ENCODE measurements at regions not wholly inside any gene's neighbourhood (a gene's known extent, or its start where the extent isn't known, plus 50 kb on each side); places are given as distances from the start of the nearest gene placed in this dataset.

DNA sequence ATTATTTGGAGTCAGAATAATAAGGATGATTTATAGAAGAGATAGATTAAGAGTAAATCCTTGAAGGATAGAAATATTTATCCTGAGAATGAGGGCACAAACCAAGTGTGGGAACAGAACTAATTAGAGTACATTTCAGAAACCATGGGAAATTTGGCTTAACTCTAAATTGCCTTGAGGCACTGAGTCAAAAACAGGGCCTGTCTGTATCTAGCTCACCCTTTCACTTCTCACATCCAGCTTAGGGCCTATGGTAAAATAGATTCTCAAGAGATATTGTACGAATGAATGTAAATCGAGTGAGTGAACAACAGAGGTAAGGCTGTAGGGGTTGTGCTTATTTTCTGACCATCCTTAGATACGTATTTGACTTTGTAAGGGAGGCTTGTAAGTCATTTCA is 586.1 kb upstream of the DPPA4 start:
- Mint-ChIP-seq H3K4me3 (no peak overlapping the region), H3K4me1 (no peaks in the 10 kb centered on the region), H3K36me3 (ENCODE audit: low read depth) (no peaks in the 10 kb centered on the region), H3K9me3 (no peaks in the 10 kb centered on the region), H3K27me3 (no peaks in the 10 kb centered on the region), H3K27ac (no peak overlapping the region)
- ATAC-seq (ENCODE audit: low read depth) (no peak), DNase-seq (no peak)
- ChIA-PET POLR2A (no interaction called here), CTCF (no interaction called here)
- TF ChIP-seq CTCF (IDR thresholded peaks at IDR 0.05) = no peak
- intact Hi-C loops (cut with micrococcal nuclease) = no loop called here

DNA sequence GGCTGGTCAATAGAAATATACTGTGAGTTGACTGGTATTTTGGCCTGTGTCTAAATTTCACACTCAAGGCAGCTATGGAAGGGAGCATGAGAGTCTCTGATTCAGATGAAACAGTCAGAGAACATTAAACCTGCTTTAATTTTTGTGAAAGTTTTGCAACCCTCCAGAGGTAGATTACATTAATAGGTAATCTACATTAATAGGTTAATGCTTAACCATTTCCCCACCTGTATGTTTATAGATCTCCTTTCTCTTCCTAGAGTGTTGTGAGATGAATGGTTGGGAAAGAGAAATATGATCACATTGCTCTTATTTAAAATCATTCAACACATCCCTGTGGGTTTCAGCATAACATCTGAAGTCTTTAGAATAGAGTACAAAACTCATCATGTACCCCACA is 586.9 kb upstream of the DPPA4 start:
- H3K27me3 Mint-ChIP-seq = no peaks in the 10 kb centered on the region
- no peak for DNase-seq
- H3K36me3 Mint-ChIP-seq (ENCODE audit: low read depth) = no peaks in the 10 kb centered on the region
- ATAC-seq (ENCODE audit: low read depth) = no peak
- no peak for TF ChIP-seq CTCF (IDR thresholded peaks at IDR 0.05)
- CTCF ChIA-PET = no interaction called here
- intact Hi-C loops (cut with micrococcal nuclease) = no loop called here
- no peaks in the 10 kb centered on the region for H3K9me3 Mint-ChIP-seq
- no peak overlapping the region for H3K4me3 Mint-ChIP-seq
- H3K27ac Mint-ChIP-seq = no peak overlapping the region
- no peaks in the 10 kb centered on the region for H3K4me1 Mint-ChIP-seq
- POLR2A ChIA-PET = no interaction called here

DNA sequence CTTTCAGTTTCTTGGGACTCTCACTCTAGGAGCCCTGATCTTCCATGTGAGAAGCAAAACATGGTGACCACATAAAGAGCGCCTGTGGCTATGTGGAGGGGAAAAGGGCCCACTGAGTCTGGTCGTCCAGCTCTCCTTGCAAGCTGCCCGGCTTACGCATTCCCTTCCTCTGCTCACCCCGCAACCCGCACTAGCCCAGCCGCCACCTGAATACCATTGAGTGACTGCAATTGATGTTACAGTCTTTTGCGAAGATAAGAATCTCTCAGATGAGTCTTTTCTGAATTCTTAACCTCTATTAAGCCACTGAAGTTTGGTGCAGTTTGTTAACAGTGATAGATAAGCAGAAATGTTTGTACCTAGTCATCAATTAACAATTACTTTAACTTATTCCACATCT is 589.0 kb upstream of the DPPA4 start:
- no peak for ATAC-seq (ENCODE audit: low read depth)

DNA sequence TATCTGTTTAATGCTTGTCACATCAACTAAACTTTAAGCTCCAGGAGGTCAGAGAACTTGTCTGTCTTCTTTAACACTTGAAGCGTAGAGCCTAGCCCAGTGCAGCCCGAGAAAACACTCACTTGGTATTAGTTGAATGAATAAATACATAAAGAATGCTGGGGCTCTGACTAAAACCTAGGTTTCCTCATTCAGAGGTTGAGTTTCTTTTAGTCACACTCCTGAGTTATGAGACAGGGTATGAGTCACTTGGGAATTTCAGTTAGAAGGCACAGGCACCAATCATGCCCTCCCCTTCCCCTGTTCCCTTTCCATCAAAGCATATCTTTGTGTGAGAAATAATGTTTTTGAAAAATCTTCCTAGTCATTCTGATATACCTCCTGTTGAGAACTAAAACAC is 589.8 kb upstream of the DPPA4 start:
- Mint-ChIP-seq H3K36me3 (ENCODE audit: low read depth) (no peaks in the 10 kb centered on the region), H3K27me3 (no peaks in the 10 kb centered on the region)
- intact Hi-C loops (cut with micrococcal nuclease) = no loop called here

More for the DNA sequence above, 589.0 kb upstream of the DPPA4 start:
- H3K4me1 Mint-ChIP-seq = no peaks in the 10 kb centered on the region
- H3K36me3 Mint-ChIP-seq (ENCODE audit: low read depth) = no peaks in the 10 kb centered on the region
- no peak for DNase-seq
- ChIA-PET POLR2A (no interaction called here), CTCF (no interaction called here)
- TF ChIP-seq CTCF (IDR thresholded peaks at IDR 0.05) = no peak
- intact Hi-C loops (cut with micrococcal nuclease) = no loop called here
- H3K9me3 Mint-ChIP-seq = no peaks in the 10 kb centered on the region
- H3K27me3 Mint-ChIP-seq = no peaks in the 10 kb centered on the region
- no peak overlapping the region for H3K27ac Mint-ChIP-seq
- no peak overlapping the region for H3K4me3 Mint-ChIP-seq

GRCh38 chr3:109927726-109928125 is 590.4 kb upstream of the DPPA4 start:
- Mint-ChIP-seq H3K4me1 (no peaks in the 10 kb centered on the region), H3K27me3 (no peaks in the 10 kb centered on the region), H3K36me3 (ENCODE audit: low read depth) (no peaks in the 10 kb centered on the region), H3K9me3 (no peaks in the 10 kb centered on the region), H3K4me3 (no peak overlapping the region), H3K27ac (no peak overlapping the region)
- no peak for DNase-seq
- no peak for ATAC-seq (ENCODE audit: low read depth)
- ChIA-PET CTCF (no interaction called here), POLR2A (no interaction called here)
- intact Hi-C loops (cut with micrococcal nuclease) = no loop called here
- TF ChIP-seq CTCF (IDR thresholded peaks at IDR 0.05) = no peak

More for the DNA sequence above, 589.8 kb upstream of the DPPA4 start:
- ATAC-seq (ENCODE audit: low read depth) (no peak), DNase-seq (no peak)
- ChIA-PET CTCF (no interaction called here), POLR2A (no interaction called here)
- no peak overlapping the region for H3K4me3 Mint-ChIP-seq
- no peaks in the 10 kb centered on the region for H3K4me1 Mint-ChIP-seq
- no peak overlapping the region for H3K27ac Mint-ChIP-seq
- TF ChIP-seq CTCF (IDR thresholded peaks at IDR 0.05) = no peak
- no peaks in the 10 kb centered on the region for H3K9me3 Mint-ChIP-seq

Data from activated B cell treated with CpG ODN at 0.5 μM for 24 hours (primary cell).